GM19193 (cell line): ENCODE measurements at regions not wholly inside any gene's neighbourhood (a gene's known extent, or its start where the extent isn't known, plus 50 kb on each side); places are given as distances from the start of the nearest gene placed in this dataset.

Experiments used
- POLR2A ChIP-seq: IDR thresholded peaks from 4 replicates; pipeline ENCODE4 v1.6.1; 2011; ENCODE audit not compliant: insufficient read depth, insufficient read length; ENCODE audit errors: extremely low read depth

DNA sequence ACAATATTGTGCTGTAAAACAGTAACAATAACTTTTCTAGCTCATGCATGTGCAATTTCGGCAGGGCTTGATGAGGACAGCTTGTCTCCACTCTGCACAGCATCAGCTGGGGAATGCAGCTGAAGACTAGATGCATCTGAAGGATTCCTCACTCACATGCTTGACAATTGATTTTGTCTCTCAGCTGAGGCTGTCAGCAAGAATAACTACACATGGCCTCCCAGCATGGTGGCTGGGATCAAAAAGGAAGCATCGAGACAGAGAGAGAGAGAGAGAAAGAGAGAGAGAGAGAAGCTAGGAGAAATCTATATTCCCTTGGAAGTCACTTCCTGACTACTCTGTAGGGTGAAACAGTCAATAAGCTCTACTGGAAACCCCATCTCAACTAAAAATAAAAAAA lies 487.1 kb downstream of the PLOD2 start:
- TF ChIP-seq POLR2A, result no peak

DNA sequence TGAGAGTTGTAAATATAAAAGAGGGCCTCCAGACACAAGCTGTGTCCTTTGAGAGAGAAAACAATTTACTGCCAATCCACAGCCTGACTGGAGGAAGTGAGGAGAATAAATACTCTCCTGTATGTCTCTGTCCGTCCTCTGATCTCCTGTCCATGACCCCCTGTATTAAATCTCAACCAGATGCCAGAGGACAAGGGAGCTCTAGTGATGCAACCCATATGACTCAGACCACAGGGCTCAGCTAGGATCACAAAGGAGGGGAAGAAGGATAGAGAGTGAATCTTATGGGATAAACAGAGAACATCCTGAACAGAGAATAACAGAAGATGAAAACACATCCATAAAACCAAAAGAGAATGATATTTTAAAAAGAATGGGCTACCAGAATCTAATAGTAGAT lies 482.6 kb downstream of the PLOD2 start:
- no peak for TF ChIP-seq POLR2A

GRCh38 chr3:145681181-145681580 lies 479.8 kb downstream of the PLOD2 start:
- no peak for TF ChIP-seq POLR2A

DNA sequence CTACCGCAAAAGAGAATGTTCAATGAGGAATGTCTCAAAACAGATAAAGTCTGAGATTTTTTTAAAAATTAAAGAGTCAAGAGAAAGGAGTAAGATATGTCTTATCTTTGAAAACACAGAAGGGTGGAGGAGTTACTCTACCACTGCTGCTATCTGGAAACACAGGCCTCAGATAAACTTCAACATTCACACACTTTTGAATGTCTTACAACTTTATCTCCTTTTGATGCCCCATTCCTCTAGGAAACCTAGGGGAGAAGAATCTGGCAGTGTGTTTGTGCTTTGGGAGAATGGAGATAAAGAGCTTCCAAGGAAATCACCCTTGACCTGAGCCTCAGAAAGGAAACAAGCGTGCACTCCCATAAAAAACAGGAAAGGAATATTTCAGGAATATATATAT lies 468.2 kb downstream of the PLOD2 start:
- TF ChIP-seq POLR2A, result no peak

- no peak for TF ChIP-seq POLR2A
Observed at GRCh38 chr3:145696011-145696410, 465.0 kb downstream of the PLOD2 start.

DNA sequence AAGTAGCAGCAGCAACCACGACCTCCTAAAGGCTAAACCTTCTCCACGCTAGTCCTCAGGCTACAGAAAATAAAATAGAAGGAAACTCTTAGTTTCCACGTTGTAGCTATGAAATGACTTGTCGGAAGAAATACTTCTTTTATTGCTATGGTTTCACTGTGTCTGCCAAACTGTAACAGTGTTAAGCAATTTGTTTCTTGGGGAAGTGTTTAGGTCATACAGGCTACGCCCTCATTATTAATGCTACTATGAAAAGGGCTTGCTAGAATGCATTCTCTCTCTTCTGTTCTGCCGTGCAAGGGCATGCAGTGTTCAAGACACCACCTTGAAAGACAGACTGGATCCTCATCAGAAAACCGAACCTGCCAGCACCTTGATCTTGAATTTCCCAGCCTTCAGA lies 462.7 kb downstream of the PLOD2 start:
- no peak for TF ChIP-seq POLR2A

GRCh38 chr3:145698749-145699148 lies 462.2 kb downstream of the PLOD2 start:
- no peak for TF ChIP-seq POLR2A

GRCh38 chr3:145704020-145704419 lies 457.0 kb downstream of the PLOD2 start:
- no peak for TF ChIP-seq POLR2A

GRCh38 chr3:145716519-145716918 lies 444.5 kb downstream of the PLOD2 start:
- TF ChIP-seq POLR2A, result no peak

GRCh38 chr3:145719114-145719513 lies 441.9 kb downstream of the PLOD2 start:
- TF ChIP-seq POLR2A, result no peak

DNA sequence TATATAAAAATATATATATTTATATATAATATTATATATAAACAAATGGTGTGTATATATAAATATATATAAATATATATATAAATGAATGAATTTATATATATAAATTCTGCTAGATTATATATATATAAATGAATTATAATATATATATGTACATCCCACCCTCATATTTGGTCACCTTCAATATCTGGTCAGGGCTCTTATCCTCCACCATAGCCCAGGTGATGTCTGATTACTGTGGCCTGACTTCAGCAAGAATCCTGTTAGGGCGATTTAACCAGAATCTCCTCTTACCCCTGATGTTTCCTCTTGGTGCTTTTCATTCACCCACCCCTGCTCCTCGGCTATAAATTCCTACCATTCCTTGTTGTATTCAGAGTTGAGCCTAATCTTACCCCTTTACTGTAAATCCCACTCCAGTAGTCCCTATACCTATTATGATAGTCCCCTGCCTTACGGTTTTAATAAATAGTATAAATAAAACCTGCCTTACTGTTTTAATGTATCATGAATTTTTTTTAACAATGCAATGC lies 439.6 kb downstream of the PLOD2 start:
- no peak for TF ChIP-seq POLR2A

- no peak for TF ChIP-seq POLR2A
Observed at GRCh38 chr3:145721815-145722214, 439.2 kb downstream of the PLOD2 start.

DNA sequence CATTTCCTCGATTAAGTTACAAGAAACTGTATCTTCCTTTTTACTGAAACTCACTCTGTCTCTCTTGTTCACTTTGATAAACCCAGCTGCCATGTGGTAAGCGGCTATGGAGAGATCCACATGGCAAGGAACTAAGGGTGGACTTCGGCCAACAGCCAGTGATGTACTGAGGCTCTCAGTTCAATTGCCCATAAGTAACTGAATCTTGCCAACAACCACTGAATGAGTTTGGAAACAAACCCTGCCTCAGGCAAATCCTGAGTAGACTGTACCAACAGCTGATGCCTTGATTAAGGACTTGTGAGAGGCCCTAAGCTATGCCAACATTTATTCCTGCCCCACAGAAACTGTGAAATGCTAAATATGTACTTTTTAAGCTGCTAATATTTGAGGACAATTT lies 433.5 kb downstream of the PLOD2 start:
- no peak for TF ChIP-seq POLR2A

GRCh38 chr3:145735631-145736030 lies 425.4 kb downstream of the PLOD2 start:
- no peak for TF ChIP-seq POLR2A

- no peak for TF ChIP-seq POLR2A
Observed at GRCh38 chr3:145737952-145738351, 423.0 kb downstream of the PLOD2 start.

- TF ChIP-seq POLR2A, result no peak
Observed at GRCh38 chr3:145739926-145740325, 421.1 kb downstream of the PLOD2 start.

DNA sequence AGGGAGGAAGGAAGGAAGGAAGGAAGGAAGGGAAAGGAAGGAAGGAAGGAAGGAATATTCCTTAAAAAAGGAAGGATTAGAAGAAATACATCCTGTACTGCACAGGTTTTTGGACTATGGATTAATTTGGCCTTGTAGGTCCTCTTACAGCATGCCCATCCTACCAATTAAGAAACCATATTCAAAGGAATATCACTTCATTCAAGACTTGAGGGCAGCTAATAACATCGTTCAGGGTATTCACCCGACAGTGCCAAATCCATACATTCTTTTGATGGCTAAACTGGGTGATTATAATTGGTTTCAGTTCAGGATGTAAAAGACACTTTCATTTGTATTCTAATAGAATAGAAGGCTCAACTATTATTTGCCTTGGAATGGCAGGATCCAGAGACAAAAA lies 410.3 kb downstream of the PLOD2 start:
- TF ChIP-seq POLR2A, result no peak
